A549 (cell line): ENCODE measurements at regions not wholly inside any gene's neighbourhood (a gene's known extent, or its start where the extent isn't known, plus 50 kb on each side); places are given as distances from the start of the nearest gene placed in this dataset.

ENCODE experiments used
- ATAC-seq, 2 experiments: fragments of 200-7000 bp in 1 of 2; fragments of >200 bp in 1 of 2; cut with Nextera tagmentation in 1 of 2; cut with Tn5 transposase in 1 of 2; 3 replicates each; pipeline versions ENCODE4 v1.8.0 to v1.9.1; 2018 to 2020; ENCODE audit warnings: mild to moderate bottlenecking in 1 of 2, moderate library complexity in 1 of 2
- CTCF ChIA-PET: fragments of 300-600 bp; sonication (Branson Sonifier 250); formaldehyde crosslinking; extraction: SDS; loops from one replicate; lab custom pipeline; 2021; ENCODE audit warnings: antibody characterized with exemption, inconsistent platforms; lab: Yijun Ruan, JAX
- POLR2A ChIA-PET: fragments of 350-600 bp; formaldehyde crosslinking; extraction: SDS; loops from one replicate; lab custom pipeline; 2021; ENCODE audit warnings: antibody characterized with exemption, inconsistent platforms; lab: Yijun Ruan, JAX
- DNase-seq, 2 experiments: peaks; one replicate each; pipeline versions ENCODE4 v3.0.0 to v3.0.0-alpha.2; 2011 to 2016; ENCODE audit warnings: low read depth in 1 of 2, low spot score in 1 of 2
- FAIRE-seq: peaks from 2 replicates; lab custom pipeline; 2011; peaks lifted over from hg19 to GRCh38; lab: Jason Lieb, UNC
- H3K27ac ChIP-seq, 2 experiments: fragments of >200 bp; sonication (Bioruptor Twin); formaldehyde crosslinking; 3 replicates each; pipeline ENCODE4 v1.5.1; 2016 to 2017
- H3K4me1 ChIP-seq: fragments of >200 bp; sonication (Bioruptor Twin); formaldehyde crosslinking; 3 replicates; pipeline ENCODE4 v1.6.1; 2016
- H3K4me2 ChIP-seq: fragments of >200 bp; sonication (Bioruptor Twin); formaldehyde crosslinking; 3 replicates; pipeline ENCODE4 v1.6.1; 2016
- H3K4me3 ChIP-seq: fragments of >200 bp; sonication (Bioruptor Twin); formaldehyde crosslinking; 3 replicates; pipeline ENCODE4 v1.5.1; 2016
- H3K9me3 ChIP-seq: fragments of >200 bp; sonication (Bioruptor Twin); formaldehyde crosslinking; 3 replicates; pipeline ENCODE4 v1.6.1; 2016
- BHLHE40 ChIP-seq: IDR thresholded peaks from 2 replicates; pipeline ENCODE4 v1.6.1; 2012; ENCODE audit warnings: low read depth, low read length, inconsistent platforms
- CHD2 ChIP-seq: fragments of 150-350 bp; IDR thresholded peaks from 2 replicates; pipeline ENCODE4 v1.6.1; 2014; ENCODE audit warnings: low read length; ENCODE audit not compliant: partially characterized antibody
- EHMT2 ChIP-seq: fragments of 200-600 bp; sonication (generic); IDR thresholded peaks from 2 replicates; pipeline ENCODE4 v1.6.1; 2016; ENCODE audit warnings: antibody characterized with exemption, low read depth, mild to moderate bottlenecking, moderate library complexity
- EP300 ChIP-seq, 2 experiments: fragments of >200 bp; sonication (Bioruptor Twin); formaldehyde crosslinking; IDR thresholded peaks; 2 replicates in 1 of 2; 3 replicates in 1 of 2; pipeline ENCODE4 v1.6.1; 2016 to 2017
- ESRRA ChIP-seq: fragments of 150-350 bp; IDR thresholded peaks from 2 replicates; pipeline ENCODE4 v1.6.1; 2014; ENCODE audit warnings: mild to moderate bottlenecking, low read length, borderline replicate concordance
- GATA3 ChIP-seq: IDR thresholded peaks from 2 replicates; pipeline ENCODE4 v1.6.1; 2012; ENCODE audit warnings: borderline replicate concordance
- HOXB5 ChIP-seq: fragments of 250-450 bp; sonication (Bioruptor Pico); IDR thresholded peaks from 2 replicates; pipeline ENCODE4 v1.5.0; 2020; ENCODE audit warnings: mild to moderate bottlenecking, moderate library complexity
- JUNB ChIP-seq: fragments of >200 bp; sonication (Bioruptor Twin); formaldehyde crosslinking; IDR thresholded peaks from 2 replicates; pipeline ENCODE4 v1.6.1; 2016
- KDM1A ChIP-seq: fragments of 200-600 bp; sonication (generic); IDR thresholded peaks from 2 replicates; pipeline ENCODE4 v1.6.1; 2016; ENCODE audit warnings: low read depth, mild to moderate bottlenecking
- MYC ChIP-seq: IDR thresholded peaks from 2 replicates; pipeline ENCODE4 v1.6.1; 2012; ENCODE audit warnings: mild to moderate bottlenecking, inconsistent platforms, low read length, improper control_type of control experiment, borderline replicate concordance
- POLR2A ChIP-seq: IDR thresholded peaks from 2 replicates; pipeline ENCODE4 v1.6.1; 2012; ENCODE audit warnings: mild to moderate bottlenecking, low read length
- POLR2AphosphoS2 ChIP-seq: conservative IDR thresholded peaks from 2 replicates; pipeline ENCODE4 v1.6.1; 2012; ENCODE audit warnings: low read length, improper control_type of control experiment, inconsistent platforms
- TP53 ChIP-seq: fragments of 250-450 bp; sonication (Bioruptor Pico); IDR thresholded peaks from 2 replicates; pipeline ENCODE4 v1.5.0; 2021; ENCODE audit warnings: mild to moderate bottlenecking, moderate library complexity
- ZNF302 ChIP-seq: fragments of 250-450 bp; sonication (Bioruptor Pico); IDR thresholded peaks from 2 replicates; pipeline ENCODE4 v1.9.0; 2021; ENCODE audit warnings: inconsistent platforms, mild to moderate bottlenecking, moderate library complexity
- ZSCAN20 ChIP-seq: fragments of 250-450 bp; sonication (Bioruptor Pico); IDR thresholded peaks from 2 replicates; pipeline ENCODE4 v1.8.0; 2022; ENCODE audit warnings: mild to moderate bottlenecking, moderate library complexity
- WGBS: methylation state at CpG from one replicate; pipeline ENCODE4 v1.1.6; 2017; ENCODE audit errors: missing lambda C conversion rate; 5-methylcytosine and 5-hydroxymethylcytosine counted together
- TF ChIP-seq, protein P1 (sequence below): fragments of 200-600 bp; sonication (generic); IDR thresholded peaks from 2 replicates; pipeline ENCODE4 v1.6.1; 2016; ENCODE audit warnings: antibody characterized with exemption, mild to moderate bottlenecking, moderate library complexity
- TF ChIP-seq, protein P2 (sequence below): fragments of 450-650 bp; IDR thresholded peaks from 2 replicates; pipeline ENCODE4 v1.6.1; 2014; ENCODE audit warnings: antibody characterized with exemption
- TF ChIP-seq, protein P3 (sequence below): fragments of >200 bp; sonication (Bioruptor Twin); formaldehyde crosslinking; IDR thresholded peaks from 3 replicates; pipeline ENCODE4 v1.5.1; 2016

DNA sequence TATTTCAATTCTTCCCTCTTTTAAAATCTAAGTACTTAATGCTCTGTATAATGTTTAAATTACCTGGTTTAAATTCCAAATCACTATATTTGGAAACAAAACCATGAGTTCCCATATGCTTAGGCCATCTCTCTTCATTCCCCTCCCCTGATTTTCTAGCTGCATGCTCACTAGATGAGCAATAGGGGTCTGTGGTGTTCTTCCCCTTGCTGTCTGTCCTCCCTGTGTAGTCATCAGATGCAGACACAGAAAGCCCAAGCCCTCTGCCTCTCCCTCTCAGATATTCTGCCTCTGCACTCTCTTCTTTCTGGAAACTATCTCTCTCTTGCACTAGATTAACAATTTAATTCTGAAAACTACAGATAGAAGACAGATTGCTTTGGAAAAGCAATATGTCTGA, 1730.2 kb downstream of the OLFM4 start (continued):
- TF ChIP-seq, protein P1, sequence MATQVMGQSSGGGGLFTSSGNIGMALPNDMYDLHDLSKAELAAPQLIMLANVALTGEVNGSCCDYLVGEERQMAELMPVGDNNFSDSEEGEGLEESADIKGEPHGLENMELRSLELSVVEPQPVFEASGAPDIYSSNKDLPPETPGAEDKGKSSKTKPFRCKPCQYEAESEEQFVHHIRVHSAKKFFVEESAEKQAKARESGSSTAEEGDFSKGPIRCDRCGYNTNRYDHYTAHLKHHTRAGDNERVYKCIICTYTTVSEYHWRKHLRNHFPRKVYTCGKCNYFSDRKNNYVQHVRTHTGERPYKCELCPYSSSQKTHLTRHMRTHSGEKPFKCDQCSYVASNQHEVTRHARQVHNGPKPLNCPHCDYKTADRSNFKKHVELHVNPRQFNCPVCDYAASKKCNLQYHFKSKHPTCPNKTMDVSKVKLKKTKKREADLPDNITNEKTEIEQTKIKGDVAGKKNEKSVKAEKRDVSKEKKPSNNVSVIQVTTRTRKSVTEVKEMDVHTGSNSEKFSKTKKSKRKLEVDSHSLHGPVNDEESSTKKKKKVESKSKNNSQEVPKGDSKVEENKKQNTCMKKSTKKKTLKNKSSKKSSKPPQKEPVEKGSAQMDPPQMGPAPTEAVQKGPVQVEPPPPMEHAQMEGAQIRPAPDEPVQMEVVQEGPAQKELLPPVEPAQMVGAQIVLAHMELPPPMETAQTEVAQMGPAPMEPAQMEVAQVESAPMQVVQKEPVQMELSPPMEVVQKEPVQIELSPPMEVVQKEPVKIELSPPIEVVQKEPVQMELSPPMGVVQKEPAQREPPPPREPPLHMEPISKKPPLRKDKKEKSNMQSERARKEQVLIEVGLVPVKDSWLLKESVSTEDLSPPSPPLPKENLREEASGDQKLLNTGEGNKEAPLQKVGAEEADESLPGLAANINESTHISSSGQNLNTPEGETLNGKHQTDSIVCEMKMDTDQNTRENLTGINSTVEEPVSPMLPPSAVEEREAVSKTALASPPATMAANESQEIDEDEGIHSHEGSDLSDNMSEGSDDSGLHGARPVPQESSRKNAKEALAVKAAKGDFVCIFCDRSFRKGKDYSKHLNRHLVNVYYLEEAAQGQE: no peak
- TF ChIP-seq GATA3 (no peak), KDM1A (no peak), JUNB (no peak), CHD2 (no peak), ZSCAN20 (CRISPR knock-in tag) (no peak), TP53 (CRISPR knock-in tag) (no peak)
- TF ChIP-seq, protein P2, sequence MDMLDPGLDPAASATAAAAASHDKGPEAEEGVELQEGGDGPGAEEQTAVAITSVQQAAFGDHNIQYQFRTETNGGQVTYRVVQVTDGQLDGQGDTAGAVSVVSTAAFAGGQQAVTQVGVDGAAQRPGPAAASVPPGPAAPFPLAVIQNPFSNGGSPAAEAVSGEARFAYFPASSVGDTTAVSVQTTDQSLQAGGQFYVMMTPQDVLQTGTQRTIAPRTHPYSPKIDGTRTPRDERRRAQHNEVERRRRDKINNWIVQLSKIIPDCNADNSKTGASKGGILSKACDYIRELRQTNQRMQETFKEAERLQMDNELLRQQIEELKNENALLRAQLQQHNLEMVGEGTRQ: no peak

DNA sequence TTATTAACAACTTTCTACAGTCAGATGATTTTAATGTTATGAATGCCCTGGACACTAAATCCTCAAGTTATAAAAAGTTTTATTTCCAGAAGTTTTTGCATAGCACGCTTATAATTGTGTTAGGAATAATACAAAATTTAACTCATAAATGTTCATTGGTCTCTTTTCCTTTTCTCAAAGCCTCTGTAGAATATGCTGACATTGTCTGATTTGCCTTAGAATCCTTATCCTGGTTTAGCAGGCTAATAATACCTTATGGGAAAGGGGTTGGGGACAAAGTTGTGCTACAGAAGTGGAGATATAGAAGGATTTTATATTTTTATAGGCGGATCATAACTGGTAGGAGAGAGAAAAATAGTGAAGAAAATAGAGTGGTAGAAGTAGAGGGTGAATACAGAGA, 1739.6 kb downstream of the OLFM4 start:
- TF ChIP-seq, protein P3, sequence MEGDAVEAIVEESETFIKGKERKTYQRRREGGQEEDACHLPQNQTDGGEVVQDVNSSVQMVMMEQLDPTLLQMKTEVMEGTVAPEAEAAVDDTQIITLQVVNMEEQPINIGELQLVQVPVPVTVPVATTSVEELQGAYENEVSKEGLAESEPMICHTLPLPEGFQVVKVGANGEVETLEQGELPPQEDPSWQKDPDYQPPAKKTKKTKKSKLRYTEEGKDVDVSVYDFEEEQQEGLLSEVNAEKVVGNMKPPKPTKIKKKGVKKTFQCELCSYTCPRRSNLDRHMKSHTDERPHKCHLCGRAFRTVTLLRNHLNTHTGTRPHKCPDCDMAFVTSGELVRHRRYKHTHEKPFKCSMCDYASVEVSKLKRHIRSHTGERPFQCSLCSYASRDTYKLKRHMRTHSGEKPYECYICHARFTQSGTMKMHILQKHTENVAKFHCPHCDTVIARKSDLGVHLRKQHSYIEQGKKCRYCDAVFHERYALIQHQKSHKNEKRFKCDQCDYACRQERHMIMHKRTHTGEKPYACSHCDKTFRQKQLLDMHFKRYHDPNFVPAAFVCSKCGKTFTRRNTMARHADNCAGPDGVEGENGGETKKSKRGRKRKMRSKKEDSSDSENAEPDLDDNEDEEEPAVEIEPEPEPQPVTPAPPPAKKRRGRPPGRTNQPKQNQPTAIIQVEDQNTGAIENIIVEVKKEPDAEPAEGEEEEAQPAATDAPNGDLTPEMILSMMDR: no peak
- TF ChIP-seq POLR2A (no peak), EP300 (IDR thresholded peaks at IDR 0.05) (no peak), HOXB5 (CRISPR knock-in tag) (no peak), POLR2AphosphoS2 (no peak), ZNF302 (CRISPR knock-in tag) (no peak), EHMT2 (no peak)
- ATAC-seq: no peak
- WGBS: 4% methylated on average over 2 of the region's 2 CpGs
- H3K4me2 ChIP-seq: no peak overlapping the region
- ChIA-PET CTCF (no interaction called here), POLR2A (no interaction called here)
- no peak overlapping the region for H3K27ac ChIP-seq
- H3K9me3 ChIP-seq: no peaks in the 10 kb centered on the region
- no peaks in the 10 kb centered on the region for H3K4me1 ChIP-seq
- DNase-seq: no peak
- no peak for FAIRE-seq
- no peak overlapping the region for H3K4me3 ChIP-seq

DNA sequence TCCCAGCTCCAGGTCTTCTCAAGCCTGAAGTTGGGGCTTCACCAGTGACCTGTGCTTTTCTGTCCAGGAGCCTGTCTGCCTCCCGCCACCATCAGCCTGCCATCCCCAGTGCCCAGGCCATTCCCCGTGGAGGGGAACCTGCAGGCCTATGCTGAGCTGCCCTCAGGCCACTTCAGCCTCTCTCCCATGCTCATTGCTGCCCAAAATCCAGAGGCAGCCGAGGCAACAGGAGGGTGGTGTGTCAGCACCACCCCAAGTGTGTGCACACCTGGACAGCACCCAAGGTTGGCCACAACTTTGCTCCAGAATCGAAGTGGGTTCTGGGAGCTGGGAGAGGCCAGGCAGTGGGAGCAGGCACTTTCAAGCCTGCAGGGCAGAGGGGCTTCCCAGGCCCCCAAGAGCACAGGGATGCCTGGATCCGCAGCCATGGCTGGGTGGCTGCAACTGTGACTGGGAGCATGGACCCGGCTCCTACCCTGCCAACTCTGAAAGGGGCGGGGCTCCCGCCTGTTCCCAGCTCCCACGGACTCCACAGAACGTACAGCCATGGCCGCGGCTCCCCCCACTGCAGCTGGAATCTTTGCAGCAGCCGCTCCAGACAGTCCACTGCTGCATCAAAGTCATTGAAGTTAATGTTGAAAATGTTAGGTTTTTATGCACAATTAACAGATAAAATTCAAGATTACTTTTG, 1747.0 kb downstream of the OLFM4 start:
- DNase-seq (no peak), ATAC-seq (no peak)
- CTCF ChIA-PET: no interaction called here

More for the DNA sequence above, 1747.0 kb downstream of the OLFM4 start:
- Histone ChIP-seq H3K27ac (no peak overlapping the region), H3K4me2 (no peak overlapping the region), H3K9me3 (no peaks in the 10 kb centered on the region; the same call in 2 of the 3 replicates), H3K4me1 (no peaks in the 10 kb centered on the region), H3K4me3 (no peak overlapping the region)
- 0% methylated on average over 7 of the region's 13 CpGs for WGBS
- POLR2A ChIA-PET: no interaction called here
- FAIRE-seq: no peak
- TF ChIP-seq BHLHE40: no peak
- TF ChIP-seq MYC: no peak
- TF ChIP-seq TP53 (CRISPR knock-in tag): no peak
- no peak for TF ChIP-seq ESRRA
- no peak for TF ChIP-seq ZSCAN20 (CRISPR knock-in tag)
